Activated T-helper 17 cell treated with anti-CD3 and anti-CD28 coated beads, Interleukin-2, amount 50 U/mL, for 72 hours (primary cell): ENCODE measurements at regions not wholly inside any gene's neighbourhood (a gene's known extent, or its start where the extent isn't known, plus 50 kb on each side); places are given as distances from the start of the nearest gene placed in this dataset.

Experiments used
- ATAC-seq: fragments of 150-1000 bp; cut with Tn5 transposase; replicated peaks from 2 replicates; pipeline ENCODE4 v1.10.0; 2021; ENCODE audit warnings: mild to moderate bottlenecking, moderate library complexity
- H3K27ac Mint-ChIP-seq: one replicate; pipeline ENCODE4 v1.8.0; 2022; ENCODE audit warnings: mixed read lengths
- H3K27me3 Mint-ChIP-seq: one replicate; pipeline ENCODE4 v1.8.0; 2022; ENCODE audit warnings: mixed read lengths
- H3K36me3 Mint-ChIP-seq: one replicate; pipeline ENCODE4 v1.8.0; 2022; ENCODE audit warnings: low read depth, mild to moderate bottlenecking, mixed read lengths
- H3K4me1 Mint-ChIP-seq: one replicate; pipeline ENCODE4 v1.8.0; 2022; ENCODE audit warnings: mixed read lengths
- H3K4me3 Mint-ChIP-seq: one replicate; pipeline ENCODE4 v1.8.0; 2022; ENCODE audit warnings: mild to moderate bottlenecking, mixed read lengths
- H3K9me3 Mint-ChIP-seq: one replicate; pipeline ENCODE4 v1.8.0; 2022; ENCODE audit warnings: mixed read lengths

GRCh38 chr2:3951131-3951954, 248.0 kb downstream of the DCDC2C start:
- no peak overlapping the region for H3K27ac Mint-ChIP-seq
- H3K9me3 Mint-ChIP-seq: peaks cover 6% of the 10 kb centered on the region
- no peaks in the 10 kb centered on the region for H3K27me3 Mint-ChIP-seq
- no peak overlapping the region for H3K4me3 Mint-ChIP-seq
- ATAC-seq: no peak
- H3K36me3 Mint-ChIP-seq: no peaks in the 10 kb centered on the region
- H3K4me1 Mint-ChIP-seq: no peaks in the 10 kb centered on the region

- Mint-ChIP-seq H3K4me1 (no peaks in the 10 kb centered on the region), H3K4me3 (no peak overlapping the region), H3K9me3 (peaks cover 4% of the 10 kb centered on the region), H3K27me3 (no peaks in the 10 kb centered on the region), H3K27ac (no peak overlapping the region), H3K36me3 (no peaks in the 10 kb centered on the region)
- no peak for ATAC-seq
These were observed 249.6 kb downstream of the DCDC2C start for GRCh38 chr2:3952866-3953516.

GRCh38 chr2:3954261-3954660, 250.9 kb downstream of the DCDC2C start:
- no peak overlapping the region for H3K4me3 Mint-ChIP-seq
- no peaks in the 10 kb centered on the region for H3K36me3 Mint-ChIP-seq
- H3K9me3 Mint-ChIP-seq: no peaks in the 10 kb centered on the region
- no peaks in the 10 kb centered on the region for H3K27me3 Mint-ChIP-seq
- H3K4me1 Mint-ChIP-seq: no peaks in the 10 kb centered on the region
- no peak overlapping the region for H3K27ac Mint-ChIP-seq
- no peak for ATAC-seq

GRCh38 chr2:3956406-3956805, 253.0 kb downstream of the DCDC2C start:
- Mint-ChIP-seq H3K27me3 (no peaks in the 10 kb centered on the region), H3K36me3 (no peaks in the 10 kb centered on the region), H3K4me1 (no peaks in the 10 kb centered on the region), H3K27ac (no peak overlapping the region), H3K9me3 (no peaks in the 10 kb centered on the region), H3K4me3 (no peak overlapping the region)
- no peak for ATAC-seq

GRCh38 chr2:3956892-3957291, 253.5 kb downstream of the DCDC2C start:
- Mint-ChIP-seq H3K4me3 (no peak overlapping the region), H3K27ac (no peak overlapping the region), H3K36me3 (no peaks in the 10 kb centered on the region), H3K27me3 (no peaks in the 10 kb centered on the region), H3K4me1 (no peaks in the 10 kb centered on the region), H3K9me3 (no peaks in the 10 kb centered on the region)
- no peak for ATAC-seq

GRCh38 chr2:3958465-3958864, 255.1 kb downstream of the DCDC2C start:
- no peak for ATAC-seq
- Mint-ChIP-seq H3K27ac (no peak overlapping the region), H3K4me1 (no peaks in the 10 kb centered on the region), H3K9me3 (no peaks in the 10 kb centered on the region), H3K4me3 (no peak overlapping the region), H3K27me3 (no peaks in the 10 kb centered on the region), H3K36me3 (no peaks in the 10 kb centered on the region)

GRCh38 chr2:3958969-3959368, 255.6 kb downstream of the DCDC2C start:
- no peak overlapping the region for H3K4me3 Mint-ChIP-seq
- ATAC-seq: no peak
- no peaks in the 10 kb centered on the region for H3K9me3 Mint-ChIP-seq
- H3K36me3 Mint-ChIP-seq: no peaks in the 10 kb centered on the region
- no peaks in the 10 kb centered on the region for H3K27me3 Mint-ChIP-seq
- no peaks in the 10 kb centered on the region for H3K4me1 Mint-ChIP-seq
- H3K27ac Mint-ChIP-seq: no peak overlapping the region

- Mint-ChIP-seq H3K27ac (no peak overlapping the region), H3K9me3 (no peaks in the 10 kb centered on the region), H3K4me1 (no peaks in the 10 kb centered on the region), H3K27me3 (no peaks in the 10 kb centered on the region), H3K36me3 (no peaks in the 10 kb centered on the region), H3K4me3 (no peak overlapping the region)
- ATAC-seq: no peak
These were observed 256.0 kb downstream of the DCDC2C start for GRCh38 chr2:3959372-3959771.

GRCh38 chr2:3960106-3960505, 256.7 kb downstream of the DCDC2C start:
- H3K27ac Mint-ChIP-seq: no peak overlapping the region
- no peak for ATAC-seq
- no peaks in the 10 kb centered on the region for H3K27me3 Mint-ChIP-seq

GRCh38 chr2:3962719-3963118, 259.3 kb downstream of the DCDC2C start:
- no peaks in the 10 kb centered on the region for H3K9me3 Mint-ChIP-seq
- no peak for ATAC-seq
- H3K4me1 Mint-ChIP-seq: no peaks in the 10 kb centered on the region
- H3K27me3 Mint-ChIP-seq: no peaks in the 10 kb centered on the region
- H3K27ac Mint-ChIP-seq: no peak overlapping the region
- no peak overlapping the region for H3K4me3 Mint-ChIP-seq
- H3K36me3 Mint-ChIP-seq: no peaks in the 10 kb centered on the region

More at GRCh38 chr2:3960106-3960505, 256.7 kb downstream of the DCDC2C start:
- no peaks in the 10 kb centered on the region for H3K36me3 Mint-ChIP-seq
- no peaks in the 10 kb centered on the region for H3K9me3 Mint-ChIP-seq
- no peak overlapping the region for H3K4me3 Mint-ChIP-seq
- H3K4me1 Mint-ChIP-seq: no peaks in the 10 kb centered on the region

- H3K27me3 Mint-ChIP-seq: no peaks in the 10 kb centered on the region
- no peak overlapping the region for H3K27ac Mint-ChIP-seq
- no peak for ATAC-seq
- H3K36me3 Mint-ChIP-seq: no peaks in the 10 kb centered on the region
- no peaks in the 10 kb centered on the region for H3K9me3 Mint-ChIP-seq
- H3K4me1 Mint-ChIP-seq: no peaks in the 10 kb centered on the region
- H3K4me3 Mint-ChIP-seq: no peak overlapping the region
These were observed 261.8 kb downstream of the DCDC2C start for GRCh38 chr2:3965211-3965610.

- H3K27ac Mint-ChIP-seq: no peak overlapping the region
- H3K4me1 Mint-ChIP-seq: no peaks in the 10 kb centered on the region
- no peaks in the 10 kb centered on the region for H3K36me3 Mint-ChIP-seq
- ATAC-seq: no peak
- H3K9me3 Mint-ChIP-seq: no peaks in the 10 kb centered on the region
- H3K4me3 Mint-ChIP-seq: no peak overlapping the region
- H3K27me3 Mint-ChIP-seq: no peaks in the 10 kb centered on the region
These were observed 262.6 kb downstream of the DCDC2C start for GRCh38 chr2:3965953-3966352.

- ATAC-seq: no peak
These were observed 263.1 kb downstream of the DCDC2C start for GRCh38 chr2:3966470-3966869.

GRCh38 chr2:3968736-3969135, 265.4 kb downstream of the DCDC2C start:
- H3K36me3 Mint-ChIP-seq: no peaks in the 10 kb centered on the region
- no peaks in the 10 kb centered on the region for H3K27me3 Mint-ChIP-seq
- H3K4me1 Mint-ChIP-seq: no peaks in the 10 kb centered on the region
- no peak overlapping the region for H3K4me3 Mint-ChIP-seq
- no peak overlapping the region for H3K27ac Mint-ChIP-seq
- ATAC-seq: no peak
- H3K9me3 Mint-ChIP-seq: no peaks in the 10 kb centered on the region

More at GRCh38 chr2:3966470-3966869, 263.1 kb downstream of the DCDC2C start:
- H3K4me3 Mint-ChIP-seq: no peak overlapping the region
- H3K27me3 Mint-ChIP-seq: no peaks in the 10 kb centered on the region
- H3K4me1 Mint-ChIP-seq: no peaks in the 10 kb centered on the region
- H3K9me3 Mint-ChIP-seq: no peaks in the 10 kb centered on the region
- H3K36me3 Mint-ChIP-seq: no peaks in the 10 kb centered on the region
- no peak overlapping the region for H3K27ac Mint-ChIP-seq
